H1 (cell line): ENCODE measurements at regions not wholly inside any gene's neighbourhood (a gene's known extent, or its start where the extent isn't known, plus 50 kb on each side); places are given as distances from the start of the nearest gene placed in this dataset.

Experiments used
- EGR1 ChIP-seq: IDR thresholded peaks from 2 replicates; pipeline ENCODE4 v1.6.1; 2011; ENCODE audit warnings: low read depth, low read length, borderline replicate concordance
- HDAC6 ChIP-seq: IDR thresholded peaks from one replicate; pipeline ENCODE4 v1.7.1; 2012; ENCODE audit warnings: low read depth, mild to moderate bottlenecking, inconsistent platforms, low read length, moderate library complexity
- POLR2AphosphoS5 ChIP-seq: IDR thresholded peaks from 2 replicates; pipeline ENCODE4 v1.6.1; 2011; ENCODE audit warnings: low read depth, low read length
- SP4 ChIP-seq: IDR thresholded peaks from 2 replicates; pipeline ENCODE4 v1.6.1; 2012; ENCODE audit warnings: low read length, inconsistent platforms
- TAF1 ChIP-seq: IDR thresholded peaks from 2 replicates; pipeline ENCODE4 v1.6.1; 2011; ENCODE audit warnings: mild to moderate bottlenecking, low read depth, low read length

- TF ChIP-seq EGR1 (no peak), HDAC6 (no peak), TAF1 (no peak), POLR2AphosphoS5 (no peak), SP4 (no peak)
Measured at GRCh38 chr9:105141146-105141975, 103.1 kb upstream of the SLC44A1 start (continued).
